ENCODE measurements at regions not wholly inside any gene's neighbourhood (a gene's known extent, or its start where the extent isn't known, plus 50 kb on each side); places are given as distances from the start of the nearest gene placed in this dataset.

DNA sequence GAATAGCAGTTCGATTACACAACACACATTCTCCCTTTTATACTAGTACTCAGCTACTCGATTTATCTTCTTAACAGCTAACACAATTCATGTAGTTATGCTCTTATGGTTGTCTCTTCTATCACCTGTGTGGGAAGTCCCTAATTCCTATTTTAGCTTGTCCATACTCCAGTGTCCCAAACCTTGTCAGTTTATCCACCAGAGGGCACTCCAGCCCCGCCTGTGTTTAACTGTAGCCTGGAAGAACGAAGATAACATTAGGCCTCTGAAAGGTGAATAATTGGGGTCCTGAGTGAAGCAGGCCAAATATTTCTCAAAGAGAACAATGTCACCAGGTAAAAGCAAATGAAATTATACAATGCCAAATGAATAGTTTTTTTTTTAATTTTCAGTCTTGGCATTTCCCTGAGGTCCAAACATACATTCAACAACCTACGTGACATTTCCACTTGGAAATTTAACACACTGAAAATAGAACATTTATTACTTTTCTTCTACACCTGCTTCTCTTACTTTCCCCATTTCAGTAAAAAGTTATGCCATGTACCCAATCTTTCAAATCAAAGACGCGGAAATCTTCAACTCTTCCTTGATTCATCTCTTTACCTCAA, 560.7 kb downstream of the HTR1A start:
- DNase-seq (ENCODE audit: low read depth in 1 of 2, low spot score in 2 of 2) (peak in 1 of 2 experiments; percentile 82), FAIRE-seq (peak; percentile 96)
- Histone ChIP-seq H3K4ac (replicated peaks; ENCODE audit: insufficient read length, low read depth, low read length) (no peak overlapping the region), H2BK12ac (ENCODE audit: low read depth, low read length) (no peak overlapping the region), H4K91ac (replicated peaks; ENCODE audit: insufficient read length, low read length) (no peak overlapping the region), H2AFZ (ENCODE audit: low read length) (no peak overlapping the region), H3K4me2 (ENCODE audit: insufficient read depth in 1 of 2, low read depth in 2 of 2, low read length in 2 of 2) (no peak overlapping the region), H2BK20ac (ENCODE audit: low read length) (no peak overlapping the region), H3K9ac (replicated peaks in 1 of 4; ENCODE audit: extremely low read depth in 1 of 4, low read depth in 3 of 4, low read length in 3 of 4) (no peak overlapping the region), H4K20me1 (replicated peaks in 1 of 2; ENCODE audit: control insufficient read depth in 1 of 2, insufficient read depth in 2 of 2, low read length in 2 of 2) (no peaks in the 10 kb centered on the region), H2AK5ac (ENCODE audit: low read depth, low read length) (no peak overlapping the region), H3K27me3 (replicated peaks in 1 of 4; ENCODE audit: control insufficient read depth in 3 of 4, extremely low read depth in 1 of 4, insufficient read depth in 3 of 4, low read length in 3 of 4) (no peaks in the 10 kb centered on the region), H2BK120ac (replicated peaks; ENCODE audit: low read depth, low read length) (no peak overlapping the region), H3K23me2 (ENCODE audit: low read depth, low read length) (no peaks in the 10 kb centered on the region), H3K56ac (replicated peaks; ENCODE audit: insufficient read length, low read depth, low read length) (no peak overlapping the region), H4K5ac (ENCODE audit: insufficient read length, low read depth, low read length) (no peak overlapping the region), H3K18ac (ENCODE audit: extremely low read depth, low read length) (no peak overlapping the region), H3K79me2 (ENCODE audit: control insufficient read depth in 1 of 2, insufficient read depth in 2 of 2, low read length in 2 of 2) (no peaks in the 10 kb centered on the region), H3K4me1 (replicated peaks in 1 of 4; ENCODE audit: control insufficient read depth in 3 of 4, insufficient read depth in 4 of 4, low read length in 3 of 4) (no peaks in the 10 kb centered on the region), H3K27ac (ENCODE audit: low read depth, low read length) (no peak overlapping the region), H3K4me3 (ENCODE audit: extremely low read depth in 1 of 4, insufficient read depth in 2 of 4, low read depth in 3 of 4, low read length in 4 of 4) (no peak overlapping the region), H3K14ac (ENCODE audit: insufficient read length) (no peak overlapping the region), H2BK5ac (ENCODE audit: low read depth, low read length) (no peak overlapping the region), H3K9me3 (ENCODE audit: insufficient read depth in 2 of 2, low read depth in 1 of 2, low read length in 1 of 2) (0 out of 4 replicates have a peak, but pooled peaks cover 0 to 3% of the 10 kb centered on the region in 2 experiments), H3K36me3 (ENCODE audit: control insufficient read depth in 2 of 4, insufficient read depth in 4 of 4, low read length in 3 of 4) (no peaks in the 10 kb centered on the region), H4K8ac (ENCODE audit: extremely low read depth, insufficient read depth, low read length) (no peak overlapping the region), H2BK15ac (ENCODE audit: low read length) (no peak overlapping the region), H3K23ac (ENCODE audit: insufficient read length) (no peak overlapping the region), H3K79me1 (ENCODE audit: low read depth, low read length) (no peaks in the 10 kb centered on the region)
- ChIA-PET CTCF (ENCODE audit: partially characterized antibody) (interaction anchor here (0.6 to 5.4 kb wide), 25 partner anchors 10 to 699 kb away, joined by 3 to 47 read pairs (median 3); partner anchors contain the start of gene HTR1A), POLR2A (ENCODE audit: partially characterized antibody) (interaction anchor here (0.6 kb wide), 1 partner anchor 276 kb away, joined by 3 read pairs; no protein-coding TSS in a partner anchor)
- WGBS, 2 experiments (ENCODE audit: extremely low coverage in 1 of 2, insufficient coverage in 1 of 2, insufficient read length in 1 of 2, insufficient replicate concordance in 2 of 2, low coverage in 1 of 2, low lambda C conversion rate in 2 of 2, missing lambda C conversion rate in 1 of 2): 50% methylated on average over 7 of the region's 7 CpGs; no CpG with 5 or more reads in 1 of the 2 experiments
- TF ChIP-seq NRF1 (IDR thresholded peaks at IDR 0.05; ENCODE audit: low read depth, low read length) (no peak), YY1 (IDR thresholded peaks at IDR 0.05; ENCODE audit: low read depth, low read length) (no peak), CTBP2 (IDR thresholded peaks at IDR 0.05; ENCODE audit: borderline replicate concordance, insufficient read depth, insufficient read length, low read length) (no peak), CBX8 (IDR thresholded peaks at IDR 0.05; ENCODE audit: borderline replicate concordance, low read depth, low read length) (no peak), RAD21 (IDR thresholded peaks at IDR 0.05 in 1 of 2, conservative IDR thresholded peaks at IDR 0.05 in 1 of 2; ENCODE audit: low read depth in 2 of 2, low read length in 2 of 2) (peak; percentile 97 to 99), JUND (IDR thresholded peaks at IDR 0.05; ENCODE audit: low read length) (no peak), SP2 (IDR thresholded peaks at IDR 0.05; ENCODE audit: low read length) (no peak), SIN3A (conservative IDR thresholded peaks at IDR 0.05 in 1 of 2, IDR thresholded peaks at IDR 0.05 in 1 of 2; ENCODE audit: low read depth in 1 of 2, low read length in 2 of 2) (no peak), TEAD4 (IDR thresholded peaks at IDR 0.05; ENCODE audit: low read depth, low read length) (no peak), CTCF (IDR thresholded peaks at IDR 0.05; ENCODE audit: control extremely low read depth in 1 of 3, insufficient read depth in 1 of 3, low read depth in 1 of 3, low read length in 3 of 3) (peak; percentile 47 to 86 (median 79))

Data from H1 (cell line).